Ovary (tissue), 7 donors: ENCODE measurements at regions not wholly inside any gene's neighbourhood (a gene's known extent, or its start where the extent isn't known, plus 50 kb on each side); places are given as distances from the start of the nearest gene placed in this dataset.

ENCODE experiments used
- DNase-seq, 5 donors: peaks; one replicate each; pipeline ENCODE4 v3.0.0-alpha.2; 2019 to 2020
- H3K27ac ChIP-seq, 2 donors: fragments of 200-600 bp; one replicate each; pipeline versions ENCODE4 v1.5.1 to v1.8.0; 2019 to 2022
- H3K27me3 ChIP-seq: fragments of 200-600 bp; one replicate; pipeline ENCODE4 v1.8.0; 2022
- H3K36me3 ChIP-seq: fragments of 200-600 bp; sonication (generic); one replicate; pipeline ENCODE4 v1.5.1; 2019
- H3K4me1 ChIP-seq: one replicate; pipeline ENCODE4 v1.8.1; 2013; ENCODE audit warnings: mild to moderate bottlenecking, moderate library complexity; ENCODE audit not compliant: insufficient read depth
- H3K4me3 ChIP-seq: fragments of 200-600 bp; sonication (generic); one replicate; pipeline ENCODE4 v1.5.1; 2017
- H3K9me3 ChIP-seq, 2 donors: fragments of 200-600 bp in 1 of 2; sonication (generic) in 1 of 2; one replicate each; pipeline versions ENCODE4 v1.5.1 to v1.8.1; 2013 to 2019; ENCODE audit warnings: mild to moderate bottlenecking in 1 of 2, moderate library complexity in 1 of 2
- CTCF ChIP-seq, 3 donors: fragments of 450-650 bp in 2 of 3; fragments of 200-600 bp in 1 of 3; IDR thresholded peaks; one replicate each; pipeline versions ENCODE4 v1.5.1 to v1.8.0; 2016 to 2022; ENCODE audit warnings: antibody characterized with exemption in 3 of 3, mild to moderate bottlenecking in 1 of 3
- EP300 ChIP-seq: sonication (generic); formaldehyde crosslinking; IDR thresholded peaks from one replicate; pipeline ENCODE4 v1.6.1; 2017; ENCODE audit warnings: antibody characterized with exemption
- POLR2A ChIP-seq: fragments of 450-650 bp; IDR thresholded peaks from one replicate; pipeline ENCODE4 v1.6.1; 2017; ENCODE audit warnings: antibody characterized with exemption, mild to moderate bottlenecking, moderate library complexity
- WGBS, 3 donors: extraction: QIAGEN DNeasy Blood & Tissue Kit in 1 of 3; methylation state at CpG; one replicate each; pipeline versions ENCODE4 v1.1.5 to v1.1.7; 2013 to 2017; 5-methylcytosine and 5-hydroxymethylcytosine counted together
- intact Hi-C, 4 donors: fragments of 100-400 bp; cut with DNase I; formaldehyde crosslinking; loops; one replicate each; pipeline versions ENCODE4 v1.11.0 to v1.15.1; 2022 to 2023
- donor health status: DM: no; HTN: no; CAD: no; lungs with moderate emphysema.
- donor health status: DM: no; HTN: no; CAD: no.
- donor health status: Bipolar disorder and iron deficiency.
- donor health status: DM: no; HTN: no; CAD: no.
- donor health status: DM: yes; HTN: yes; CAD: no.

- WGBS, 3 donors: 90 to 99% (median 98%) methylated on average over 4 of the region's 4 CpGs
- Histone ChIP-seq H3K27ac (no peak overlapping the region), H3K36me3 (no peaks in the 10 kb centered on the region), H3K27me3 (no peaks in the 10 kb centered on the region), H3K4me3 (no peak overlapping the region), H3K9me3 (no peaks in the 10 kb centered on the region), H3K4me1 (no peaks in the 10 kb centered on the region)
- intact Hi-C loops: no loop called here
- TF ChIP-seq POLR2A (no peak), EP300 (no peak), CTCF (IDR thresholded peaks at IDR 0.05) (no peak)
- no peak for DNase-seq
These were observed 264.2 kb downstream of the SAMD5 start for GRCh38 chr6:147772724-147773123.

GRCh38 chr6:147774856-147775255 is 266.4 kb downstream of the SAMD5 start:
- no peaks in the 10 kb centered on the region for H3K9me3 ChIP-seq
- 72 to 80% (median 78%) methylated on average over 3 of the region's 3 CpGs for WGBS, 3 donors
- TF ChIP-seq EP300: no peak
- TF ChIP-seq POLR2A: no peak
- TF ChIP-seq CTCF (IDR thresholded peaks at IDR 0.05): no peak
- no peaks in the 10 kb centered on the region for H3K4me1 ChIP-seq
- no peak overlapping the region for H3K27ac ChIP-seq
- H3K36me3 ChIP-seq: no peaks in the 10 kb centered on the region
- intact Hi-C loops: no loop called here
- DNase-seq: no peak
- no peak overlapping the region for H3K4me3 ChIP-seq
- H3K27me3 ChIP-seq: no peaks in the 10 kb centered on the region

- TF ChIP-seq EP300 (no peak), CTCF (IDR thresholded peaks at IDR 0.05) (no peak), POLR2A (no peak)
- Histone ChIP-seq H3K27ac (no peak overlapping the region), H3K4me3 (no peak overlapping the region), H3K27me3 (no peaks in the 10 kb centered on the region), H3K4me1 (no peaks in the 10 kb centered on the region), H3K9me3 (no peaks in the 10 kb centered on the region), H3K36me3 (no peaks in the 10 kb centered on the region)
- WGBS, 3 donors: 86 to 93% (median 87%) methylated on average over 4 of the region's 4 CpGs
- intact Hi-C loops: no loop called here
- no peak for DNase-seq
These were observed 268.2 kb downstream of the SAMD5 start for GRCh38 chr6:147776631-147777213.

GRCh38 chr6:147779624-147780023 is 271.1 kb downstream of the SAMD5 start:
- 31 to 66% (median 38%) methylated on average over 1 of the region's 1 CpG for WGBS, 3 donors
- Histone ChIP-seq H3K36me3 (no peaks in the 10 kb centered on the region), H3K27me3 (no peaks in the 10 kb centered on the region), H3K4me1 (no peaks in the 10 kb centered on the region), H3K27ac (no peak overlapping the region), H3K9me3 (no peaks in the 10 kb centered on the region), H3K4me3 (no peak overlapping the region)
- intact Hi-C loops: no loop called here
- DNase-seq: no peak
- TF ChIP-seq EP300 (no peak), POLR2A (no peak), CTCF (IDR thresholded peaks at IDR 0.05) (no peak)
